CD4-positive, CD25-positive, alpha-beta regulatory T cell (primary cell): ENCODE measurements at regions not wholly inside any gene's neighbourhood (a gene's known extent, or its start where the extent isn't known, plus 50 kb on each side); places are given as distances from the start of the nearest gene placed in this dataset.

Experiments used
- ATAC-seq, 2 donors: fragments of 150-1000 bp; cut with Tn5 transposase; one replicate each; pipeline ENCODE4 v1.10.0; 2021; ENCODE audit warnings: low read depth in 2 of 2, moderate number of reproducible peaks in 2 of 2, moderate library complexity in 1 of 2
- DNase-seq, 3 donors: peaks; one replicate each; pipeline versions ENCODE4 v3.0.0 to v3.0.0-alpha.2; 2012 to 2022; ENCODE audit warnings: mixed read lengths in 1 of 3
- H3K27ac ChIP-seq: one replicate; pipeline ENCODE4 v1.7.0; 2013; ENCODE audit warnings: mild to moderate bottlenecking, low read length; ENCODE audit not compliant: insufficient read depth, poor library complexity, severe bottlenecking
- H3K27me3 ChIP-seq: one replicate; pipeline ENCODE4 v1.7.0; 2013; ENCODE audit warnings: low read length; ENCODE audit not compliant: control insufficient read depth, insufficient read depth
- H3K36me3 ChIP-seq: one replicate; pipeline ENCODE4 v1.7.0; 2013; ENCODE audit warnings: mild to moderate bottlenecking, low read length, moderate library complexity; ENCODE audit not compliant: control insufficient read depth, insufficient read depth
- H3K4me1 ChIP-seq: 2 replicates; pipeline ENCODE4 v1.7.0; 2013; ENCODE audit warnings: mild to moderate bottlenecking, low read length; ENCODE audit not compliant: insufficient read depth, control insufficient read depth, poor library complexity, severe bottlenecking
- H3K4me3 ChIP-seq: one replicate; pipeline ENCODE4 v1.7.0; 2013; ENCODE audit warnings: low read depth, mild to moderate bottlenecking, low read length, moderate library complexity
- H3K9me3 ChIP-seq, 2 experiments: 1 replicate in 1 of 2; 2 replicates in 1 of 2; pipeline ENCODE4 v1.7.0; 2013; ENCODE audit warnings: low read length in 2 of 2, mild to moderate bottlenecking in 1 of 2, moderate library complexity in 1 of 2; ENCODE audit not compliant: control insufficient read depth in 2 of 2
- H3K27ac Mint-ChIP-seq, 3 donors: one replicate each; pipeline ENCODE4 v1.8.0; 2020 to 2022; ENCODE audit warnings: mild to moderate bottlenecking in 3 of 3, mixed read lengths in 3 of 3, moderate library complexity in 2 of 3
- H3K27me3 Mint-ChIP-seq: one replicate; pipeline ENCODE4 v1.8.0; 2022; ENCODE audit warnings: mild to moderate bottlenecking, mixed read lengths
- H3K36me3 Mint-ChIP-seq: one replicate; pipeline ENCODE4 v1.8.0; 2020; ENCODE audit warnings: mixed read lengths
- H3K4me1 Mint-ChIP-seq, 4 donors: one replicate each; pipeline ENCODE4 v1.8.0; 2020 to 2022; ENCODE audit warnings: mixed read lengths in 4 of 4, mild to moderate bottlenecking in 1 of 4
- H3K4me3 Mint-ChIP-seq, 4 donors: one replicate each; pipeline ENCODE4 v1.8.0; 2020 to 2022; ENCODE audit warnings: mild to moderate bottlenecking in 4 of 4, mixed read lengths in 4 of 4, moderate library complexity in 3 of 4
- H3K9me3 Mint-ChIP-seq, 7 donors: one replicate each; pipeline ENCODE4 v1.8.0; 2020 to 2022; ENCODE audit warnings: mixed read lengths in 7 of 7, mild to moderate bottlenecking in 3 of 7, moderate library complexity in 2 of 7

DNA sequence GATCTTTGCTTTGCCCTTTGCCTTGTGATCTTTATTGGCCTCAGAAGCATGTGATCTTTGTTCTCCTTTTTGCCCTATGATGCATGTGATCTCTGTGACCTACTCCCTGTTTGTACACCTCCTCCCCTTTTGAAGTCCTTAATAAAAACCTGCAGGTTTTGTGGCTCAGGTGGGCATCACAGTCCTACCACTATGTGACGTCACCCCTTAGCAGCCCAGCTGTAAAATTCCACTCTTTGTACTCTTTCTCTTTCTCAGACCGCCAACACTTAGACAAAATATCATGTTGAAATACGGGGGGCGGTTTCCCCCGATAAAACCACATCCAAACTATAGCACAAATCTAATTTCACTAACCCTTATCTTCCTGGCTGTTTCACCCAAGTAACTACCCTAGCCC is 76.7 kb upstream of the RAPGEF4 start:
- Mint-ChIP-seq H3K9me3 (peaks cover 1 to 24% (median 7%) of the 10 kb centered on the region in 7 donors), H3K4me3 (no peak overlapping the region), H3K4me1 (peaks cover 0 to 3% (median 0%) of the 10 kb centered on the region in 4 donors), H3K27ac (no peak overlapping the region), H3K27me3 (peaks cover 5% of the 10 kb centered on the region), H3K36me3 (peaks cover 3% of the 10 kb centered on the region)
- Histone ChIP-seq H3K36me3 (no peaks in the 10 kb centered on the region), H3K9me3 (peaks cover 2 to 5% of the 10 kb centered on the region in 2 experiments), H3K27me3 (no peaks in the 10 kb centered on the region), H3K4me3 (no peak overlapping the region), H3K4me1 (no peaks in the 10 kb centered on the region), H3K27ac (no peak overlapping the region)
- ATAC-seq (no peak), DNase-seq (no peak)

DNA sequence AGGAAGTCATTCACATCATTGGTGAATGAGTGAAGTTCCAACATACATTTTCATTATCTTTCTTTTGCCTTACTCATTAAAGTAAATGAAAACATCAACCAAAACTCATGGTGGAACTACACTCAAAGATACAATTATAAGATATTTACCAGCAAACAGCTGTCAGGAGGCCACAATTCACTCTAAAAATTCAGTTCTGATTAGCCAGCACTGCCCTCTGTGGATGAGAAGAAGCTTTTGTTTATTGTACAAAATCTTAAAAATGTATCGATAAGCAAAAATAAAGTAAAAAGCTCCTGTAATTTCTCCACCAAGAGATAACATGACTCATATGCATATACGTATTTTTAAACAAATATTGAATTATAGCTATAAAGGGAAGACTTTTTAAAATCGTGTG is 73.5 kb upstream of the RAPGEF4 start:
- H3K27ac Mint-ChIP-seq = no peak overlapping the region
- no peaks in the 10 kb centered on the region for H3K4me1 Mint-ChIP-seq

DNA sequence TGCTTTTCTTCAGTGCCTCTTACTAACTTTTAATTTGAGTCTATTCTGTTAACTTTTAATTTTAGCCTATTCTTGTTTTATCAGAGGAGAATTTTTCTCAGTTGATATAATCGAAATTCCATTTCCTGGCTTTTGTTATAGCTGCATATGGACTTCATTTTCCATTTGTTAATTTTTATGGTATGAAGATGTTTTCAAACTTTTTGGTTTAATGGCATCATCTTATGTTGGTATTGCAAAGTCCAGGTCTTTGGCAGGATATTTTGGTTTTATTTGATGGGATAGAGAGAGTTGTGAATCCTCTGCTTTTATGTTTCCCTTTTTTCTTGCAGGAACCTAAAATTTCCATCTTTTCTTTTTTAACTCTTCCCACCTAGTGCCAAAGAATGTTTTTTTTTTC is 70.9 kb upstream of the RAPGEF4 start:
- no peaks in the 10 kb centered on the region for H3K36me3 ChIP-seq
- no peak for ATAC-seq
- Mint-ChIP-seq H3K27me3 (peaks cover 10% of the 10 kb centered on the region), H3K9me3 (peaks cover 0 to 28% (median 2%) of the 10 kb centered on the region in 7 donors), H3K27ac (no peak overlapping the region), H3K36me3 (peaks cover 3% of the 10 kb centered on the region), H3K4me1 (no peaks in the 10 kb centered on the region), H3K4me3 (no peak overlapping the region)
- no peaks in the 10 kb centered on the region for H3K27me3 ChIP-seq
- H3K4me3 ChIP-seq = no peak overlapping the region
- peaks cover 8 to 12% of the 10 kb centered on the region in 2 experiments for H3K9me3 ChIP-seq
- H3K4me1 ChIP-seq = no peaks in the 10 kb centered on the region
- DNase-seq = no peak
- H3K27ac ChIP-seq = no peak overlapping the region

More for the DNA sequence above, 73.5 kb upstream of the RAPGEF4 start:
- no peaks in the 10 kb centered on the region for H3K27me3 ChIP-seq
- no peak for DNase-seq
- no peak overlapping the region for H3K4me3 Mint-ChIP-seq
- H3K4me1 ChIP-seq = no peaks in the 10 kb centered on the region
- no peak overlapping the region for H3K4me3 ChIP-seq
- no peaks in the 10 kb centered on the region for H3K36me3 ChIP-seq
- H3K36me3 Mint-ChIP-seq = peaks cover 3% of the 10 kb centered on the region
- peaks cover 2 to 47% (median 7%) of the 10 kb centered on the region in 7 donors for H3K9me3 Mint-ChIP-seq
- peaks cover 8 to 17% of the 10 kb centered on the region in 2 experiments for H3K9me3 ChIP-seq
- no peak for ATAC-seq
- H3K27me3 Mint-ChIP-seq = peaks cover 10% of the 10 kb centered on the region
- H3K27ac ChIP-seq = no peak overlapping the region

DNA sequence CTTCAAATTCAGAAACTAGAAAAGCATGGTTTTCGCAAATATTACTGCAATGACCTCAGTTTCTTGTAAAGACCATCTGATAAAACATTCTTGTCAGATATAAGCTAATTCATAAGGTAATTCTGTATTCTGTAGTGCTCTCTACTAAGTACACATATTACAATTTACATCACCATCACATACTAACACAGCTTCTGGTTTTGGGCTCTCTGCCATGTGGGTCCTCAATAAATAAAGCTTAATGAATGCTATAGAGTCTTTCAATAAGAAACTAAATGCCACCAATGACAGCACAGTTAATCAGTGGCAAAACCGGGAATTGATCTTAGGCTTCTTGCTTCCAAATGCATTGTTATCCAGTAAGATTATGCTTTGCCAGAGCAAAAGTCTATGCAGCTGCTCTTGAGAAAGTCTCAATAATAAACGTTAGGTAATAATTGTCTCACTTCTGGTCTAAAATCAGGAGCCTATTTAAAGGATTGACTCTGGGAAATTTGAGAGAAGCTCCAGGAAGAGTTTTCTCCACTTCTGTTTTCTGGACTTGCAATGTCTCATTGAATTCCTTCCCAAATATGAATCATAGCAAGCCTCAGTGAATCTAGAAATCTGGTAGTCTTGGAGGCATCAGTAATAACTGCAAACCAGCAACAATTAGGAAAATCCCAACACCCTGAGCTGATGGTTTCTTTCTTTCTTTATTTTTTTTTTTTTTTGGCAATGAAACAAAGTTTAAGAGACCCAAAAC is 67.9 kb upstream of the RAPGEF4 start:
- H3K4me1 ChIP-seq = no peaks in the 10 kb centered on the region
- H3K4me1 Mint-ChIP-seq = no peaks in the 10 kb centered on the region
- peaks cover 0 to 23% (median 0%) of the 10 kb centered on the region in 7 donors for H3K9me3 Mint-ChIP-seq
- H3K4me3 ChIP-seq = no peak overlapping the region
- H3K36me3 ChIP-seq = no peaks in the 10 kb centered on the region
- peaks cover 8 to 12% of the 10 kb centered on the region in 2 experiments for H3K9me3 ChIP-seq
- peaks cover 5% of the 10 kb centered on the region for H3K27me3 Mint-ChIP-seq
- H3K27ac ChIP-seq = no peak overlapping the region
- no peaks in the 10 kb centered on the region for H3K27me3 ChIP-seq
- H3K27ac Mint-ChIP-seq = no peak overlapping the region
- no peak overlapping the region for H3K4me3 Mint-ChIP-seq
- ATAC-seq (no peak), DNase-seq (no peak)
- H3K36me3 Mint-ChIP-seq = peaks cover 2% of the 10 kb centered on the region

DNA sequence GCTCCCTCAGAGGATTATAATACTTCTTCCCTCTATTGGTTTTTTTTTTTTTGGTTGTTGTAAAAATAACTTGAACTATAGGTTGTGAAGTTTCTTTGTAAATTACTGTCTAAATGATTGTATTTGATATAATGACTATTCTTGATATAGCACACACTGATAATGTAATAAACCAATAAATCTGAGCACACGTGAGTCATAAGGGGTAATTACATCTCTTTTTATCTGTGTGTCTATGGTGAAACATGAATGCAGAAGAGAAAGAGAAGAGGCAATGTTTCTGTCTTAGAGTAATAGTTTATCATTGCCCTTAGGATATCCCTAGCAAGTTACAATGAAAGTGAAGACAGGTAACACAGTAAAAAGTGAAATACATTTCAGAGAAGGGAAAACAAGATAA is 64.1 kb upstream of the RAPGEF4 start:
- H3K36me3 Mint-ChIP-seq = no peaks in the 10 kb centered on the region
- no peak overlapping the region for H3K27ac ChIP-seq
- no peaks in the 10 kb centered on the region for H3K4me1 ChIP-seq
- peaks cover 5% of the 10 kb centered on the region for H3K27me3 Mint-ChIP-seq
- peaks cover 1% of the 10 kb centered on the region in 2 experiments for H3K9me3 ChIP-seq
- H3K27me3 ChIP-seq = peaks cover 5% of the 10 kb centered on the region
- no peak overlapping the region for H3K4me3 Mint-ChIP-seq
- peaks cover 0 to 3% (median under 1%) of the 10 kb centered on the region in 4 donors for H3K4me1 Mint-ChIP-seq
- no peak for ATAC-seq
- no peak overlapping the region for H3K27ac Mint-ChIP-seq
- no peak for DNase-seq
- no peaks in the 10 kb centered on the region for H3K36me3 ChIP-seq
- no peak overlapping the region for H3K4me3 ChIP-seq
- H3K9me3 Mint-ChIP-seq = peaks cover 0 to 17% (median 0%) of the 10 kb centered on the region in 7 donors

DNA sequence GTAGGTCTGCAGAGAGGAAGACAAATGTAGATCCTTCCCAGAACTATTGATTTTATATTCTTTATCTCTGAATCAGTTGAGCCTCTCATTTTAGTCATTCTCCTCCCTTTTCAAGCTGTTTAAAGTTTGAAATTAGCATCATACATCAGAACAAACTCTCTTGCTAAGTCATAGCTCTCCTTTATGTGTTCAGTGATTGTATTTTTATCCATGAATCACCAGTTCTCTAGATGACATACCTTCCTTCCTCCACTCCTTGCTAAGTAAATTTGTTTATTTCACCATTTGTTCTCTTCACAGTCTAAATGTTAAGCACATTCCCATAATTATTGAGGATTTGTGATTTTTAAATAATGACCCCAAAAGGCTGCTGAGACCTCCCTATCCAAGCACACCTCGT is 63.5 kb upstream of the RAPGEF4 start:
- Mint-ChIP-seq H3K9me3 (peaks cover 0 to 11% (median 0%) of the 10 kb centered on the region in 7 donors), H3K4me1 (peaks cover 0 to 3% (median under 1%) of the 10 kb centered on the region in 4 donors), H3K36me3 (no peaks in the 10 kb centered on the region), H3K4me3 (no peak overlapping the region), H3K27me3 (peaks cover 5% of the 10 kb centered on the region), H3K27ac (no peak overlapping the region)
- DNase-seq = no peak
- no peaks in the 10 kb centered on the region for H3K4me1 ChIP-seq
- H3K27ac ChIP-seq = no peak overlapping the region
- no peaks in the 10 kb centered on the region for H3K36me3 ChIP-seq
- ATAC-seq = no peak
- peaks cover 6% of the 10 kb centered on the region for H3K27me3 ChIP-seq
- H3K9me3 ChIP-seq = no peaks in the 10 kb centered on the region
- H3K4me3 ChIP-seq = no peak overlapping the region

DNA sequence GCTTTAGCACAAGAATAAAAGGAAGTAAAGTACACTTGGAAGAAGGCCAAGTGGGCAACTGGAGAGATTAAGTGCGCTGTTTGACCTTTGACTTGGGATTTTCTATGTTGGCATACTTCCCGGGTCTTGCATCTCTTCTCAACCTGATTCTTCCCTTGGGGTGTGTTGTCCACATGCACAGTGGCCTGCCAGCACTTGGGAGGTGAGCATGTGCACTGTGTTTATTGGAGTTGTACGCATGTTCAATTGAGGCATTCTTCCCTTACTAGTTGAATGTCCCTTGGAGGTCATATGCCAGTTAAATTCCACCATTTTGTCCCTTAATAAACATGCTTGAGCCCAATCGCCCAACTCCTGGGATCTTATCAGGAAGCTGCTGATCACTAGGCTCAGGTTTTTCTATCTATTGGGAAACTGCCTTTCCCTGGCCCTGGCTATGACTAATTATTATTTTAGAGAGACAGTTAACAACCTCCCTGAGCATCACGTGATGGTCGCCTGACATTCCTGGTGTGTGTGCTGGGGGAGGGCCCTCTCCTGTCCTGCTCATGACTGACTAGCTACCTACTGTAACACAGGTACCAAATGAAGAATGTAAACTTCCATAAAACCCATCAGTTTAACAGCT is 62.5 kb upstream of the RAPGEF4 start:
- peaks cover 0 to 3% (median under 1%) of the 10 kb centered on the region in 4 donors for H3K4me1 Mint-ChIP-seq
- H3K36me3 ChIP-seq = no peaks in the 10 kb centered on the region
- H3K27me3 ChIP-seq = peaks cover 6% of the 10 kb centered on the region
- peaks cover 12% of the 10 kb centered on the region for H3K27me3 Mint-ChIP-seq
- no peak overlapping the region for H3K27ac ChIP-seq
- no peaks in the 10 kb centered on the region for H3K4me1 ChIP-seq
- no peaks in the 10 kb centered on the region for H3K9me3 ChIP-seq
- H3K4me3 ChIP-seq = no peak overlapping the region
- H3K4me3 Mint-ChIP-seq = no peak overlapping the region
- H3K27ac Mint-ChIP-seq = no peak overlapping the region
- DNase-seq (no peak), ATAC-seq (no peak)
- peaks cover 0 to 11% (median 0%) of the 10 kb centered on the region in 7 donors for H3K9me3 Mint-ChIP-seq
- no peaks in the 10 kb centered on the region for H3K36me3 Mint-ChIP-seq
